ENCODE measurements at regions not wholly inside any gene's neighbourhood (a gene's known extent, or its start where the extent isn't known, plus 50 kb on each side); places are given as distances from the start of the nearest gene placed in this dataset.

DNA sequence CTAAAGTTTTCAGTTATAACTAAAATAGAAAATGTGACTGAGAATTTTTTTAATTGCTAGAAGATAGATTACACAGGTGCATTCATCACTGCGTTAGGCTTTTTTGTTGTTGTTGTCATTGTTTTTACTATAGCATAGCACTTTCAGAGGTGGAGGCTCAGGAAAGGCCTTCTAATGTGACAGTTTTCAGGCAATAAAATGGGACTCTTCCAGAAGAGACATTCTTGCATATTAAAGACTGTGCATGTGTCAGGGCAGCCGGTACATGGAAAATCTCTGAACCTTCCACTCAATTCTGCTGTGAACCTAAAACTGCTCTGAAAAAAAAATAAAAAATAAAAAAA lies 175.2 kb downstream of the METTL4 start:
- intact Hi-C loops (cut with DNase I; ENCODE audit: low total_unique reads) = no loop called here
- Histone ChIP-seq H3K27me3 (no peaks in the 10 kb centered on the region), H3K4me3 (no peak overlapping the region), H3K4me1 (no peaks in the 10 kb centered on the region), H3K9me3 (no peaks in the 10 kb centered on the region), H3K36me3 (no peaks in the 10 kb centered on the region), H3K27ac (no peak overlapping the region)
- no peak for TF ChIP-seq POLR2AphosphoS5 (IDR thresholded peaks at IDR 0.05)
- no peak for TF ChIP-seq POLR2A (IDR thresholded peaks at IDR 0.05)
- TF ChIP-seq, protein P1, sequence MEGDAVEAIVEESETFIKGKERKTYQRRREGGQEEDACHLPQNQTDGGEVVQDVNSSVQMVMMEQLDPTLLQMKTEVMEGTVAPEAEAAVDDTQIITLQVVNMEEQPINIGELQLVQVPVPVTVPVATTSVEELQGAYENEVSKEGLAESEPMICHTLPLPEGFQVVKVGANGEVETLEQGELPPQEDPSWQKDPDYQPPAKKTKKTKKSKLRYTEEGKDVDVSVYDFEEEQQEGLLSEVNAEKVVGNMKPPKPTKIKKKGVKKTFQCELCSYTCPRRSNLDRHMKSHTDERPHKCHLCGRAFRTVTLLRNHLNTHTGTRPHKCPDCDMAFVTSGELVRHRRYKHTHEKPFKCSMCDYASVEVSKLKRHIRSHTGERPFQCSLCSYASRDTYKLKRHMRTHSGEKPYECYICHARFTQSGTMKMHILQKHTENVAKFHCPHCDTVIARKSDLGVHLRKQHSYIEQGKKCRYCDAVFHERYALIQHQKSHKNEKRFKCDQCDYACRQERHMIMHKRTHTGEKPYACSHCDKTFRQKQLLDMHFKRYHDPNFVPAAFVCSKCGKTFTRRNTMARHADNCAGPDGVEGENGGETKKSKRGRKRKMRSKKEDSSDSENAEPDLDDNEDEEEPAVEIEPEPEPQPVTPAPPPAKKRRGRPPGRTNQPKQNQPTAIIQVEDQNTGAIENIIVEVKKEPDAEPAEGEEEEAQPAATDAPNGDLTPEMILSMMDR (IDR thresholded peaks at IDR 0.05) = no peak
- no peak for DNase-seq (ENCODE audit: low spot score in 2 of 2)

DNA sequence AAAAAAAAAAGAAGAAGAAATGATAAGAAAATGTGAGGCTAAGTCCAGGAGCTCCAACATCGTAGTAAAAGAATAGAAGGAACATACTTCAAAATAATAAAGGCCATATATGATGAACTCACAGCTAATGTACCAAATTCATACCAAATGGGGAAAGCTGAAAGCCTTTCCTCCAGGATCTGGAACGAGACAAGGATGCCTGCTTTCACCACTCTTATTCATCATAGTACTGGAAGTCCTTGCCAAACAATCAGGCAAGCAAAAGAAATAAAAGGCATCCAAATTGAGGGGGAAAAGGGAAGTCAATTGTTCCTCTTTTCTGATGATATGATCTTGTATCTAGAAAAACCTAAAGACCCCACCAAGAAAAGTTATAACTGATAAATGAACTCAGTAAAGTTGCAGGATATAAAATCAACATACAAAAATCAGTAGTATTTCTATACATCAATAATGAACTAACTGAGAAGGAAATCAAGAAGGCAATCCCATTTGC lies 170.6 kb downstream of the METTL4 start:
- intact Hi-C loops (cut with DNase I; ENCODE audit: low total_unique reads) = no loop called here
- no peak overlapping the region for H3K4me3 ChIP-seq
- TF ChIP-seq POLR2A (IDR thresholded peaks at IDR 0.05) (no peak), POLR2AphosphoS5 (IDR thresholded peaks at IDR 0.05) (no peak)
- TF ChIP-seq, protein P1 (IDR thresholded peaks at IDR 0.05) = no peak
- H3K9me3 ChIP-seq = no peaks in the 10 kb centered on the region
- no peaks in the 10 kb centered on the region for H3K36me3 ChIP-seq
- no peaks in the 10 kb centered on the region for H3K4me1 ChIP-seq
- H3K27ac ChIP-seq = no peak overlapping the region
- no peaks in the 10 kb centered on the region for H3K27me3 ChIP-seq
- DNase-seq (ENCODE audit: low spot score in 2 of 2) = no peak

DNA sequence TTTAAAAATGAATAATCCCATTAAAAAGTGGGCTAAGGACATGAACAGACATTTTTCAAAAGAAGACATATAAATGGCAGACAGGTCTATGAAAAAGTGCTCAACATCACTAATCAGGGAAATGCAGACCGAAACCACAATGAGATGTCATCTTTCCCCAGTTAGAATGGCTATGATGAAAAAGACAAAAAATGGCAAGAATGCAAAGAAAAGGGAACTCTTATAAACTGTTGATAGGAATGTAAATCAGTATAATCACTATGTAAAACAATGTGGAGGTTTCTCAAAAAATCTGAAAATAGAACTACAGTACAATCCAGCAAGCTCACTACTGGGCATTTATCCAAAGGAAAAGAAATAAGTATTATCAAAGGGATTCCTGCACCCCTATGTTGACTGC lies 169.2 kb downstream of the METTL4 start:
- Histone ChIP-seq H3K36me3 (no peaks in the 10 kb centered on the region), H3K9me3 (no peaks in the 10 kb centered on the region), H3K27me3 (no peaks in the 10 kb centered on the region), H3K27ac (no peak overlapping the region), H3K4me1 (no peaks in the 10 kb centered on the region), H3K4me3 (no peak overlapping the region)
- DNase-seq (ENCODE audit: low spot score in 2 of 2) = no peak
- TF ChIP-seq POLR2AphosphoS5 (IDR thresholded peaks at IDR 0.05) = no peak
- no peak for TF ChIP-seq POLR2A (IDR thresholded peaks at IDR 0.05)
- TF ChIP-seq, protein P1 (IDR thresholded peaks at IDR 0.05) = no peak
- intact Hi-C loops (cut with DNase I; ENCODE audit: low total_unique reads) = no loop called here

DNA sequence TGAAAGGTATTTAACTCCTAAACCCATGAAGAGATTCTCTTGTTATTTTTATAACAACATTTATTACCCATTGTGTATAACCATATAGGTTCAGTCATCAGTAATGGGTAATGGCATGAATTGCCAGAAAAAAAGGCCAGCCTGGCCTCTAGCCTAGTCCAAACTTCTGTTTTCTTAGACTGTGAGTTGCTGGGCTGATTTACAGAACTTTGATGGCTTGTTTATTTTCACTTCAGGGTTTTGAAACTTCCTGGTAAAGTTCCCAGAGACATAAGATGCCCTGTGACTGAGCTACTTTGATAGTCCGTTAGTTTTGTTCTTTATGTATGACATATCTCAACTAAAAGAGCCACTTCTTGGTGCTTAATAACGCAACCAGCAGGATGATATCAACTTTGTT lies 164.8 kb downstream of the METTL4 start:
- no peak for TF ChIP-seq POLR2A (IDR thresholded peaks at IDR 0.05)
- TF ChIP-seq, protein P1 (IDR thresholded peaks at IDR 0.05) = no peak
- no peak for TF ChIP-seq POLR2AphosphoS5 (IDR thresholded peaks at IDR 0.05)
- H3K4me1 ChIP-seq = no peaks in the 10 kb centered on the region
- no peak for DNase-seq (ENCODE audit: low spot score in 2 of 2)

DNA sequence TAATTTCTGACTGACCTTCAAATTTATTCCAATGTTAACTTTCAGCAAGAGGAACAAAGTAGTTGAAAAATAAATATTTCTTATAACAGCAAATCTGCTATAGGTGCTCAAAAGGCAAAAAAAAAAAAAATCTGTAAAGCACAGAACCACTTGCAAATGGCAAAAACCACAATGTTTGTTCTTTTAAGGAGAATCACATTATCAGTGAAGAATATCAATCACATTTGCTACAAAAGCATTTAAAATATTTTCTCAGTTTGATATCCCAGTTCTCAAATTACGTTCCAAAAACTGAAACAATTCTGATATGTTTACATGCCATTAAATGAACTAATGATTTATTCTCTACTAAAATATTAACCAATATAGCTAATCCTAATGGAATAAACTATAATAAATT lies 163.3 kb downstream of the METTL4 start:
- no peak for DNase-seq (ENCODE audit: low spot score in 2 of 2)
- Histone ChIP-seq H3K36me3 (no peaks in the 10 kb centered on the region), H3K4me3 (no peak overlapping the region), H3K27me3 (no peaks in the 10 kb centered on the region), H3K9me3 (no peaks in the 10 kb centered on the region), H3K27ac (no peak overlapping the region), H3K4me1 (no peaks in the 10 kb centered on the region)
- intact Hi-C loops (cut with DNase I; ENCODE audit: low total_unique reads) = no loop called here
- TF ChIP-seq POLR2A (IDR thresholded peaks at IDR 0.05) = no peak
- TF ChIP-seq, protein P1 (IDR thresholded peaks at IDR 0.05) = no peak
- no peak for TF ChIP-seq POLR2AphosphoS5 (IDR thresholded peaks at IDR 0.05)

More for the DNA sequence above, 164.8 kb downstream of the METTL4 start:
- Histone ChIP-seq H3K4me3 (no peak overlapping the region), H3K27me3 (no peaks in the 10 kb centered on the region), H3K9me3 (no peaks in the 10 kb centered on the region), H3K36me3 (no peaks in the 10 kb centered on the region), H3K27ac (no peak overlapping the region)
- intact Hi-C loops (cut with DNase I; ENCODE audit: low total_unique reads) = no loop called here

All from breast epithelium (tissue), 4 donors.